K562 (cell line): ENCODE measurements at regions not wholly inside any gene's neighbourhood (a gene's known extent, or its start where the extent isn't known, plus 50 kb on each side); places are given as distances from the start of the nearest gene placed in this dataset.

Experiments
- ATAC-seq: fragments of 200-7000 bp; cut with Tn5 transposase; 3 replicates; pipeline ENCODE4 v1.9.1; 2020; ENCODE audit warnings: moderate library complexity
- BruUV-seq: library from RNA; stranded (reverse); fragments of 400-500 nt; replicated peaks from 2 replicates; lab custom pipeline; 2021; lab: Mats Ljungman, UMichigan
- CTCF ChIA-PET: fragments of 300-600 bp; formaldehyde crosslinking; extraction: SDS; loops from one replicate; lab custom pipeline; 2021; ENCODE audit warnings: low intra/inter-chr PET ratio; lab: Yijun Ruan, JAX
- POLR2A ChIA-PET: fragments of 300-600, 350-650 bp; sonication (Branson Sonifier 250); formaldehyde crosslinking; extraction: SDS; loops from one replicate; lab custom pipeline; 2021; ENCODE audit warnings: antibody characterized with exemption, inconsistent platforms; lab: Yijun Ruan, JAX
- DNase-seq, 4 experiments: peaks; one replicate each; pipeline versions ENCODE4 v3.0.0 to v3.0.0-alpha.2; 2011 to 2018; ENCODE audit warnings: low spot score in 3 of 4, mixed read lengths in 3 of 4; ENCODE audit errors: extremely low read depth in 1 of 4
- FAIRE-seq: peaks from 2 replicates; lab custom pipeline; 2011; peaks lifted over from hg19 to GRCh38; lab: Jason Lieb, UNC
- H2AFZ ChIP-seq: 2 replicates; pipeline ENCODE4 v1.6.0; 2011; ENCODE audit warnings: low read depth, low read length, control low read depth, inconsistent platforms
- H3K27ac ChIP-seq: fragments of 200-600 bp; 3 replicates; pipeline ENCODE4 v1.8.0; 2011; ENCODE audit warnings: low read depth, mild to moderate bottlenecking, control low read depth, inconsistent platforms, low read length, moderate library complexity, mixed read lengths; ENCODE audit errors: extremely low read depth
- H3K27me3 ChIP-seq, 2 experiments: fragments of 300-600 bp in 1 of 2; 2 replicates in 1 of 2; 3 replicates in 1 of 2; pipeline versions ENCODE4 v1.6.0 to v1.8.0; 2011; ENCODE audit warnings: inconsistent platforms in 2 of 2, low read length in 2 of 2, mild to moderate bottlenecking in 1 of 2, mixed read lengths in 1 of 2, moderate library complexity in 1 of 2; ENCODE audit not compliant: control insufficient read depth in 2 of 2, insufficient read depth in 2 of 2
- H3K36me3 ChIP-seq: fragments of 300-600 bp; 3 replicates; pipeline ENCODE4 v1.8.0; 2011; ENCODE audit warnings: mild to moderate bottlenecking, low read length, inconsistent platforms; ENCODE audit not compliant: control insufficient read depth, insufficient read depth
- H3K4me1 ChIP-seq, 2 experiments: fragments of 200-600 bp in 1 of 2; replicated peaks in 1 of 2; 2 replicates in 1 of 2; 3 replicates in 1 of 2; pipeline versions ENCODE4 v1.5.1 to v1.8.0; 2011; ENCODE audit warnings: inconsistent platforms in 2 of 2, low read length in 2 of 2, mild to moderate bottlenecking in 1 of 2, mixed read lengths in 1 of 2, moderate library complexity in 1 of 2; ENCODE audit not compliant: control insufficient read depth in 2 of 2, insufficient read depth in 2 of 2
- H3K4me2 ChIP-seq: 2 replicates; pipeline ENCODE4 v1.6.1; 2011; ENCODE audit warnings: low read length, control low read depth, inconsistent platforms, mixed read lengths; ENCODE audit not compliant: insufficient read depth
- H3K4me3 ChIP-seq: fragments of 200-600 bp; sonication (generic), shearing (Covaris generic); 2 replicates; pipeline ENCODE4 v1.5.1; 2016; ENCODE audit warnings: control low read depth, inconsistent platforms
- H3K79me2 ChIP-seq: fragments of 200-600 bp; 3 replicates; pipeline ENCODE4 v1.8.0; 2011; ENCODE audit warnings: low read length, inconsistent platforms; ENCODE audit not compliant: control insufficient read depth, insufficient read depth
- H3K9ac ChIP-seq, 2 experiments: 2 replicates each; pipeline versions ENCODE4 v1.6.0 to v1.6.1; 2011; ENCODE audit warnings: low read depth in 2 of 2, low read length in 2 of 2, control low read depth in 1 of 2, inconsistent platforms in 1 of 2, mild to moderate bottlenecking in 1 of 2, mixed read lengths in 1 of 2; ENCODE audit not compliant: insufficient read depth in 1 of 2
- H3K9me1 ChIP-seq: one replicate; pipeline ENCODE4 v1.6.0; 2011; ENCODE audit warnings: inconsistent platforms, mild to moderate bottlenecking, low read length, moderate library complexity; ENCODE audit not compliant: control insufficient read depth, insufficient read depth
- H3K9me3 ChIP-seq: replicated peaks from 2 replicates; pipeline ENCODE4 v1.5.1; 2011; ENCODE audit warnings: low read depth, low read length, inconsistent platforms; ENCODE audit not compliant: control insufficient read depth, insufficient read depth
- H4K20me1 ChIP-seq: replicated peaks from 2 replicates; pipeline ENCODE4 v1.6.1; 2011; ENCODE audit warnings: low read length, inconsistent platforms, mixed read lengths; ENCODE audit not compliant: control insufficient read depth, insufficient read depth
- CEBPG ChIP-seq, 3 experiments: fragments of 200-800 bp in 1 of 3; sonication (Bioruptor generic) in 1 of 3; sonication (generic) in 1 of 3; formaldehyde crosslinking in 1 of 3; IDR thresholded peaks in 2 of 3; conservative IDR thresholded peaks in 1 of 3; 2 replicates each; pipeline versions ENCODE4 v1.6.1 to v1.8.0; 2016 to 2022; ENCODE audit warnings: missing compliant biosample characterization in 2 of 3, missing genetic modification characterization in 2 of 3, mild to moderate bottlenecking in 1 of 3, missing genetic modification reagents in 1 of 3
- CREBBP ChIP-seq: IDR thresholded peaks from one replicate; pipeline ENCODE4 v1.6.1; 2012; ENCODE audit warnings: low read depth, mild to moderate bottlenecking, control low read depth, inconsistent platforms, low read length
- HDGF ChIP-seq: fragments of 450-650 bp; IDR thresholded peaks from 2 replicates; pipeline ENCODE4 v1.6.1; 2016
- KAT2B ChIP-seq: IDR thresholded peaks from one replicate; pipeline ENCODE4 v1.6.1; 2012; ENCODE audit warnings: low read depth, mild to moderate bottlenecking, control low read depth, inconsistent platforms, low read length, moderate library complexity
- KLF13 ChIP-seq: fragments of 450-650 bp; IDR thresholded peaks from 2 replicates; pipeline ENCODE4 v1.6.1; 2016; ENCODE audit warnings: missing genetic modification characterization, low read depth, mild to moderate bottlenecking, missing compliant biosample characterization, moderate library complexity, borderline replicate concordance
- RFX7 ChIP-seq: fragments of 250-450 bp; sonication (Bioruptor Pico); IDR thresholded peaks from 2 replicates; pipeline ENCODE4 v1.5.1; 2021; ENCODE audit warnings: mild to moderate bottlenecking
- ZBTB1 ChIP-seq: sonication (generic); formaldehyde crosslinking; IDR thresholded peaks from 2 replicates; pipeline ENCODE4 v1.8.1; 2023; ENCODE audit warnings: missing genetic modification reagents, low read depth, mild to moderate bottlenecking, borderline replicate concordance
- ZNF354B ChIP-seq: fragments of 250-450 bp; sonication (Bioruptor Pico); IDR thresholded peaks from 2 replicates; pipeline ENCODE4 v1.4.0; 2020
- WGBS: fragments of 100-300 bp; shearing (Covaris generic); methylation state at CpG from one replicate; pipeline ENCODE4 v1.1.6; 2016; ENCODE audit warnings: low coverage, mixed read lengths; ENCODE audit not compliant: insufficient coverage; ENCODE audit errors: missing lambda C conversion rate; 5-methylcytosine and 5-hydroxymethylcytosine counted together
- in situ Hi-C: fragments of 300-500 bp; cut with MboI; formaldehyde crosslinking; loops from 4 replicates; pipeline ENCODE4 v1.15.0; 2018; ENCODE audit warnings: inconsistent platforms, mixed read lengths
- intact Hi-C: fragments of 100-400 bp; cut with micrococcal nuclease; formaldehyde crosslinking; loops from 2 replicates; pipeline ENCODE4 v1.14.2; 2022
- TF ChIP-seq, protein P1 (sequence below), 2 experiments: fragments of 150-350 bp in 1 of 2; IDR thresholded peaks; 2 replicates each; pipeline ENCODE4 v1.6.1; 2012 to 2016; ENCODE audit warnings: low read depth in 2 of 2, low read length in 2 of 2, mild to moderate bottlenecking in 1 of 2, moderate library complexity in 1 of 2

DNA sequence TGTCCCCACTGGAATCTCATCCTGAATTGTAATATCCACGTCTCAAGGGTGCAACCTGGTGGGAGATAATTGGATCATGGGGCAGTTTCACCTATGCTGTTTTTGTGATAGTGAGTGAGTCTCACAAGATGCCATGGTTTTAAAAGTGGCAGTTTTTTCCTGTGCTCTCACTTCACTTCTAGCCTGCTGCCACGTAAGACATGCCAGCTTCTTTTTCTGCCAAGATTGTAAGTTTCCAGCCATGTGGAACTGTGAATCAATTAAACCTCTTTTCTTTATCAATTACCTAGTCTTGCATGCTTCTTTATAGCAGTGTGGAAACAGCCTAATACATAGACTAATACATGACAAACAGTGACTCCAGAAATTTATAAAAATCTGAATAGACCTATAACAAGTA, 1131.8 kb downstream of the PCDH7 start:
- ChIA-PET CTCF (no interaction called here), POLR2A (no interaction called here)
- TF ChIP-seq ZBTB1 (CRISPR knock-in tag) (no peak), KLF13 (tag) (no peak), HDGF (no peak), KAT2B (no peak), RFX7 (no peak), CEBPG (CRISPR knock-in tag; IDR thresholded peaks at IDR 0.05) (no peak), CEBPG (tag; conservative IDR thresholded peaks at IDR 0.05 in 1 of 2, IDR thresholded peaks at IDR 0.05 in 1 of 2) (no peak), ZNF354B (no peak), CREBBP (no peak)
- TF ChIP-seq, protein P1, sequence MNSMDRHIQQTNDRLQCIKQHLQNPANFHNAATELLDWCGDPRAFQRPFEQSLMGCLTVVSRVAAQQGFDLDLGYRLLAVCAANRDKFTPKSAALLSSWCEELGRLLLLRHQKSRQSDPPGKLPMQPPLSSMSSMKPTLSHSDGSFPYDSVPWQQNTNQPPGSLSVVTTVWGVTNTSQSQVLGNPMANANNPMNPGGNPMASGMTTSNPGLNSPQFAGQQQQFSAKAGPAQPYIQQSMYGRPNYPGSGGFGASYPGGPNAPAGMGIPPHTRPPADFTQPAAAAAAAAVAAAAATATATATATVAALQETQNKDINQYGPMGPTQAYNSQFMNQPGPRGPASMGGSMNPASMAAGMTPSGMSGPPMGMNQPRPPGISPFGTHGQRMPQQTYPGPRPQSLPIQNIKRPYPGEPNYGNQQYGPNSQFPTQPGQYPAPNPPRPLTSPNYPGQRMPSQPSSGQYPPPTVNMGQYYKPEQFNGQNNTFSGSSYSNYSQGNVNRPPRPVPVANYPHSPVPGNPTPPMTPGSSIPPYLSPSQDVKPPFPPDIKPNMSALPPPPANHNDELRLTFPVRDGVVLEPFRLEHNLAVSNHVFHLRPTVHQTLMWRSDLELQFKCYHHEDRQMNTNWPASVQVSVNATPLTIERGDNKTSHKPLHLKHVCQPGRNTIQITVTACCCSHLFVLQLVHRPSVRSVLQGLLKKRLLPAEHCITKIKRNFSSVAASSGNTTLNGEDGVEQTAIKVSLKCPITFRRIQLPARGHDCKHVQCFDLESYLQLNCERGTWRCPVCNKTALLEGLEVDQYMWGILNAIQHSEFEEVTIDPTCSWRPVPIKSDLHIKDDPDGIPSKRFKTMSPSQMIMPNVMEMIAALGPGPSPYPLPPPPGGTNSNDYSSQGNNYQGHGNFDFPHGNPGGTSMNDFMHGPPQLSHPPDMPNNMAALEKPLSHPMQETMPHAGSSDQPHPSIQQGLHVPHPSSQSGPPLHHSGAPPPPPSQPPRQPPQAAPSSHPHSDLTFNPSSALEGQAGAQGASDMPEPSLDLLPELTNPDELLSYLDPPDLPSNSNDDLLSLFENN (IDR thresholded peaks at IDR 0.05; ENCODE audit: low read depth in 2 of 2, low read length in 2 of 2) = no peak
- intact Hi-C loops (no loop called here), in situ Hi-C loops (no loop called here)
- H3K4me1 ChIP-seq = no peaks in the 10 kb centered on the region
- H4K20me1 ChIP-seq = no peaks in the 10 kb centered on the region
- ATAC-seq = no peak
- H3K4me2 ChIP-seq = no peak overlapping the region
- no peak overlapping the region for H3K9ac ChIP-seq
- FAIRE-seq = no peak
- H3K27ac ChIP-seq = no peak overlapping the region
- no peak overlapping the region for H3K4me3 ChIP-seq
- no peak for DNase-seq
- no peaks in the 10 kb centered on the region for H3K9me1 ChIP-seq
- BruUV-seq = no TSS peak
- WGBS = 0% methylated on average over 2 of the region's 2 CpGs
- H3K27me3 ChIP-seq = no peaks in the 10 kb centered on the region
- H2AFZ ChIP-seq = no peak overlapping the region
- no peaks in the 10 kb centered on the region; the same call in 1 of the 2 replicates for H3K9me3 ChIP-seq
- H3K79me2 ChIP-seq = no peaks in the 10 kb centered on the region
- no peaks in the 10 kb centered on the region for H3K36me3 ChIP-seq
